K562 (cell line): ENCODE measurements at regions not wholly inside any gene's neighbourhood (a gene's known extent, or its start where the extent isn't known, plus 50 kb on each side); places are given as distances from the start of the nearest gene placed in this dataset.

Experiments used
- ATAC-seq: fragments of 200-7000 bp; cut with Tn5 transposase; 3 replicates; pipeline ENCODE4 v1.9.1; 2020; ENCODE audit warnings: moderate library complexity
- BruUV-seq: library from RNA; stranded (reverse); fragments of 400-500 nt; replicated peaks from 2 replicates; lab custom pipeline; 2021; lab: Mats Ljungman, UMichigan
- CTCF ChIA-PET: fragments of 300-600 bp; formaldehyde crosslinking; extraction: SDS; loops from one replicate; lab custom pipeline; 2021; ENCODE audit warnings: low intra/inter-chr PET ratio; lab: Yijun Ruan, JAX
- POLR2A ChIA-PET: fragments of 300-600, 350-650 bp; sonication (Branson Sonifier 250); formaldehyde crosslinking; extraction: SDS; loops from one replicate; lab custom pipeline; 2021; ENCODE audit warnings: antibody characterized with exemption, inconsistent platforms; lab: Yijun Ruan, JAX
- DNase-seq, 4 experiments: peaks; one replicate each; pipeline versions ENCODE4 v3.0.0 to v3.0.0-alpha.2; 2011 to 2018; ENCODE audit warnings: low spot score in 3 of 4, mixed read lengths in 3 of 4; ENCODE audit errors: extremely low read depth in 1 of 4
- FAIRE-seq: peaks from 2 replicates; lab custom pipeline; 2011; peaks lifted over from hg19 to GRCh38; lab: Jason Lieb, UNC
- H2AFZ ChIP-seq: 2 replicates; pipeline ENCODE4 v1.6.0; 2011; ENCODE audit warnings: low read depth, low read length, control low read depth, inconsistent platforms
- H3K27ac ChIP-seq: fragments of 200-600 bp; 3 replicates; pipeline ENCODE4 v1.8.0; 2011; ENCODE audit warnings: low read depth, mild to moderate bottlenecking, control low read depth, inconsistent platforms, low read length, moderate library complexity, mixed read lengths; ENCODE audit errors: extremely low read depth
- H3K27me3 ChIP-seq, 2 experiments: fragments of 300-600 bp in 1 of 2; 2 replicates in 1 of 2; 3 replicates in 1 of 2; pipeline versions ENCODE4 v1.6.0 to v1.8.0; 2011; ENCODE audit warnings: inconsistent platforms in 2 of 2, low read length in 2 of 2, mild to moderate bottlenecking in 1 of 2, mixed read lengths in 1 of 2, moderate library complexity in 1 of 2; ENCODE audit not compliant: control insufficient read depth in 2 of 2, insufficient read depth in 2 of 2
- H3K36me3 ChIP-seq: fragments of 300-600 bp; 3 replicates; pipeline ENCODE4 v1.8.0; 2011; ENCODE audit warnings: mild to moderate bottlenecking, low read length, inconsistent platforms; ENCODE audit not compliant: control insufficient read depth, insufficient read depth
- H3K4me1 ChIP-seq, 2 experiments: fragments of 200-600 bp in 1 of 2; replicated peaks in 1 of 2; 2 replicates in 1 of 2; 3 replicates in 1 of 2; pipeline versions ENCODE4 v1.5.1 to v1.8.0; 2011; ENCODE audit warnings: inconsistent platforms in 2 of 2, low read length in 2 of 2, mild to moderate bottlenecking in 1 of 2, mixed read lengths in 1 of 2, moderate library complexity in 1 of 2; ENCODE audit not compliant: control insufficient read depth in 2 of 2, insufficient read depth in 2 of 2
- H3K4me2 ChIP-seq: 2 replicates; pipeline ENCODE4 v1.6.1; 2011; ENCODE audit warnings: low read length, control low read depth, inconsistent platforms, mixed read lengths; ENCODE audit not compliant: insufficient read depth
- H3K4me3 ChIP-seq: fragments of 200-600 bp; sonication (generic), shearing (Covaris generic); 2 replicates; pipeline ENCODE4 v1.5.1; 2016; ENCODE audit warnings: control low read depth, inconsistent platforms
- H3K79me2 ChIP-seq: fragments of 200-600 bp; 3 replicates; pipeline ENCODE4 v1.8.0; 2011; ENCODE audit warnings: low read length, inconsistent platforms; ENCODE audit not compliant: control insufficient read depth, insufficient read depth
- H3K9ac ChIP-seq, 2 experiments: 2 replicates each; pipeline versions ENCODE4 v1.6.0 to v1.6.1; 2011; ENCODE audit warnings: low read depth in 2 of 2, low read length in 2 of 2, control low read depth in 1 of 2, inconsistent platforms in 1 of 2, mild to moderate bottlenecking in 1 of 2, mixed read lengths in 1 of 2; ENCODE audit not compliant: insufficient read depth in 1 of 2
- H3K9me1 ChIP-seq: one replicate; pipeline ENCODE4 v1.6.0; 2011; ENCODE audit warnings: inconsistent platforms, mild to moderate bottlenecking, low read length, moderate library complexity; ENCODE audit not compliant: control insufficient read depth, insufficient read depth
- H3K9me3 ChIP-seq: replicated peaks from 2 replicates; pipeline ENCODE4 v1.5.1; 2011; ENCODE audit warnings: low read depth, low read length, inconsistent platforms; ENCODE audit not compliant: control insufficient read depth, insufficient read depth
- H4K20me1 ChIP-seq: replicated peaks from 2 replicates; pipeline ENCODE4 v1.6.1; 2011; ENCODE audit warnings: low read length, inconsistent platforms, mixed read lengths; ENCODE audit not compliant: control insufficient read depth, insufficient read depth
- CBFA2T3 ChIP-seq: fragments of 450-650 bp; IDR thresholded peaks from 2 replicates; pipeline ENCODE4 v1.6.1; 2017
- ELF2 ChIP-seq: fragments of 250-450 bp; sonication (Bioruptor Pico); IDR thresholded peaks from 2 replicates; pipeline ENCODE4 v1.5.0; 2021; ENCODE audit warnings: mild to moderate bottlenecking
- HNRNPL ChIP-seq: fragments of 200-400 bp; formaldehyde crosslinking; IDR thresholded peaks from 2 replicates; pipeline ENCODE4 v1.6.1; 2017; ENCODE audit warnings: low read depth, mild to moderate bottlenecking, low read length
- KLF1 ChIP-seq: fragments of 450-650 bp; IDR thresholded peaks from 2 replicates; pipeline ENCODE4 v1.6.1; 2016; ENCODE audit warnings: missing genetic modification characterization, missing compliant biosample characterization
- MYNN ChIP-seq, 2 experiments: sonication (generic); formaldehyde crosslinking in 1 of 2; IDR thresholded peaks; 2 replicates each; pipeline versions ENCODE4 v1.5.0 to v1.6.1; 2016 to 2020; ENCODE audit warnings: antibody characterized with exemption in 1 of 2, missing genetic modification reagents in 1 of 2
- POLR3A ChIP-seq: IDR thresholded peaks from 2 replicates; pipeline ENCODE4 v1.6.1; 2011; ENCODE audit warnings: borderline replicate concordance, mild to moderate bottlenecking, moderate library complexity; ENCODE audit not compliant: insufficient read length, insufficient read depth; ENCODE audit errors: extremely low read depth
- ZBTB17 ChIP-seq: fragments of 450-650 bp; formaldehyde crosslinking; IDR thresholded peaks from 2 replicates; pipeline ENCODE4 v1.4.0; 2020; ENCODE audit warnings: mild to moderate bottlenecking
- ZNF696 ChIP-seq: fragments of 250-450 bp; sonication (Bioruptor Pico); conservative IDR thresholded peaks from 2 replicates; pipeline ENCODE4 v1.4.0; 2020; ENCODE audit warnings: mild to moderate bottlenecking, moderate library complexity
- ZNF830 ChIP-seq: fragments of 250-450 bp; sonication (Bioruptor Pico); IDR thresholded peaks from 2 replicates; pipeline ENCODE4 v1.5.0; 2021; ENCODE audit warnings: mild to moderate bottlenecking
- WGBS: fragments of 100-300 bp; shearing (Covaris generic); methylation state at CpG from one replicate; pipeline ENCODE4 v1.1.6; 2016; ENCODE audit warnings: low coverage, mixed read lengths; ENCODE audit not compliant: insufficient coverage; ENCODE audit errors: missing lambda C conversion rate; 5-methylcytosine and 5-hydroxymethylcytosine counted together
- in situ Hi-C: fragments of 300-500 bp; cut with MboI; formaldehyde crosslinking; loops from 4 replicates; pipeline ENCODE4 v1.15.0; 2018; ENCODE audit warnings: inconsistent platforms, mixed read lengths
- intact Hi-C: fragments of 100-400 bp; cut with micrococcal nuclease; formaldehyde crosslinking; loops from 2 replicates; pipeline ENCODE4 v1.14.2; 2022

DNA sequence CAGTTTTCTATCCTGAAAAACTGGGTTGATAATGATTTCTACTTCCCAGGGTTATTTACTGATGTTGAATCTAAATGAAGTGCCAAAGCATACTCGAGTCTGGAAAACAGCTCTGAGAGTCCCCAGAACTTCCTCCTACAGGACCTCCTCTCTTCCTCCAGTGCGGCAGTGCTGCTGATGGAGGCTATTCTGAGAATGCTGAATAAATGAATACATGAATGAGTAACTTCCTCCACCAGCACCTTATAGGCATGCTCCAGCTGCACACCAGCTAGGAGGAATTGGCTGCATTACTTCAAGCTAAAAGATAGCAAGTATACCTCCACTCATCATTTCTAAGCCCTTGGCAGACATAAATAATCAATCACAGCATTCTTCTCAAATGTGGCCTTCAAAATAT lies 448.8 kb upstream of the CCDC196 start:
- FAIRE-seq (no peak), DNase-seq (no peak), ATAC-seq (no peak)
- Histone ChIP-seq H3K4me3 (no peak overlapping the region), H3K9ac (no peak overlapping the region), H3K27ac (no peak overlapping the region), H3K79me2 (no peaks in the 10 kb centered on the region), H3K4me1 (no peaks in the 10 kb centered on the region), H3K4me2 (no peak overlapping the region), H3K36me3 (no peaks in the 10 kb centered on the region), H4K20me1 (no peaks in the 10 kb centered on the region), H2AFZ (no peak overlapping the region), H3K9me3 (no peaks in the 10 kb centered on the region), H3K27me3 (no peaks in the 10 kb centered on the region), H3K9me1 (no peaks in the 10 kb centered on the region)
- TF ChIP-seq ZBTB17 = peak; percentile 52; the same call in 1 of the 2 replicates
- no peak for TF ChIP-seq MYNN (IDR thresholded peaks at IDR 0.05)
- no peak for TF ChIP-seq MYNN (CRISPR knock-in tag; IDR thresholded peaks at IDR 0.05)
- ChIA-PET POLR2A (no interaction called here), CTCF (no interaction called here)
- intact Hi-C loops (no loop called here), in situ Hi-C loops (no loop called here)
- no TSS peak for BruUV-seq
- WGBS = 13% methylated on average over 1 of the region's 2 CpGs

DNA sequence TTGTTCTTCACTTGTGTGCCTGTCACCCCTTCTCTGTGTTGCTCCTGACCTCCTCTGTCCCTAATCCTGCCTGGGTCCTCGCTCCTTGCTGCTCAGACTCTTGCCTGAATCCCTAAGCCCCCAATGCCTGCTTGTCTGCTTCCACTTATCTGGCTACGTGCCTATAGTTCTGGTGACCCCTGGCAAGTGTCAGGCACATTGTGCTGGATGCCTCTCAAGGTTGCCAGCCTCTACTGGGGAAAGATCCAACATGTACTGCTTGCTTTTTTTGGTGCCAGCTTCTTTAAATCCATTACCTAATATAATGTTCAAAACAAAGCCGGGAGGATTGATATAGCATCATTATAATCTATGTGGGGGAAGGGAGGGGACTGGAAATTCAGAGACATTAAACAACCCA lies 448.0 kb upstream of the CCDC196 start:
- Histone ChIP-seq H3K27ac (no peak overlapping the region), H3K79me2 (no peaks in the 10 kb centered on the region), H3K27me3 (no peaks in the 10 kb centered on the region), H3K4me3 (no peak overlapping the region), H3K36me3 (no peaks in the 10 kb centered on the region), H3K4me1 (no peaks in the 10 kb centered on the region), H3K9me3 (no peaks in the 10 kb centered on the region), H3K9me1 (no peaks in the 10 kb centered on the region), H2AFZ (no peak overlapping the region), H3K4me2 (no peak overlapping the region), H4K20me1 (no peaks in the 10 kb centered on the region), H3K9ac (no peak overlapping the region)
- FAIRE-seq = no peak
- DNase-seq = no peak
- CTCF ChIA-PET = no interaction called here
- in situ Hi-C loops (no loop called here), intact Hi-C loops (no loop called here)
- TF ChIP-seq KLF1 (tag) (no peak), POLR3A (no peak), CBFA2T3 (no peak), HNRNPL (no peak), ELF2 (CRISPR knock-in tag) (no peak), ZNF696 (CRISPR knock-in tag) (no peak), ZNF830 (CRISPR knock-in tag) (no peak)
- 0% methylated on average over 3 of the region's 3 CpGs for WGBS
- ATAC-seq = no peak
- no TSS peak for BruUV-seq
- POLR2A ChIA-PET = no interaction called here
